ENCODE measurements at regions not wholly inside any gene's neighbourhood (a gene's known extent, or its start where the extent isn't known, plus 50 kb on each side); places are given as distances from the start of the nearest gene placed in this dataset.

GRCh38 chr2:104545055-104545454 is 308.9 kb upstream of the POU3F3 start:
- no peak for TF ChIP-seq U2AF2 (IDR thresholded peaks at IDR 0.05; ENCODE audit: low read depth, low read length)
- no peak for TF ChIP-seq USF2 (IDR thresholded peaks at IDR 0.05; ENCODE audit: low read depth, low read length)
- no peak for TF ChIP-seq USF2 (CRISPR knock-in tag; IDR thresholded peaks at IDR 0.05; ENCODE audit: borderline replicate concordance)
- TF ChIP-seq CTCF (CRISPR knock-in tag; IDR thresholded peaks at IDR 0.05) = no peak

Data from HepG2 (cell line).